ENCODE measurements at regions not wholly inside any gene's neighbourhood (a gene's known extent, or its start where the extent isn't known, plus 50 kb on each side); places are given as distances from the start of the nearest gene placed in this dataset.

- Histone ChIP-seq H3K9me3 (ENCODE audit: control insufficient read depth, insufficient read depth, low read depth, low read length) (no peaks in the 10 kb centered on the region), H3K4me1 (ENCODE audit: control insufficient read depth, insufficient read depth, low read length) (peaks cover 4% of the 10 kb centered on the region), H3K27ac (ENCODE audit: extremely low read depth, low read depth, low read length) (no peak overlapping the region), H3K4me3 (ENCODE audit: low read depth, low read length) (no peak overlapping the region), H3K36me3 (ENCODE audit: control insufficient read depth in 2 of 2, insufficient read depth in 1 of 2, low read length in 2 of 2) (no peaks in the 10 kb centered on the region)
- CTCF ChIA-PET: interaction anchor here (1.4 kb wide), 1 partner anchor 11 kb away, joined by 4 read pairs; no protein-coding TSS in a partner anchor
- POLR2A ChIA-PET: interaction anchor here (1.5 kb wide), 1 partner anchor 185 kb away, joined by 4 read pairs; no protein-coding TSS in a partner anchor
- TF ChIP-seq ZSCAN5A (tag by site-specific recombination; IDR thresholded peaks at IDR 0.05): no peak
- TF ChIP-seq ZFP69B (tag by site-specific recombination; IDR thresholded peaks at IDR 0.05): no peak
- TF ChIP-seq ZNF660 (tag by site-specific recombination; IDR thresholded peaks at IDR 0.05): no peak
- no peak for TF ChIP-seq SP2 (tag by site-specific recombination; IDR thresholded peaks at IDR 0.05)
These were observed 73.2 kb upstream of the PSMA6 start for GRCh38 chr14:35218963-35219362.

GRCh38 chr14:35220027-35220676 lies 72.0 kb upstream of the PSMA6 start:
- Histone ChIP-seq H3K36me3 (ENCODE audit: control insufficient read depth in 2 of 2, insufficient read depth in 1 of 2, low read length in 2 of 2) (no peaks in the 10 kb centered on the region), H3K27ac (ENCODE audit: extremely low read depth, low read depth, low read length) (no peak overlapping the region), H3K4me1 (ENCODE audit: control insufficient read depth, insufficient read depth, low read length) (no peaks in the 10 kb centered on the region), H3K9me3 (ENCODE audit: control insufficient read depth, insufficient read depth, low read depth, low read length) (no peaks in the 10 kb centered on the region), H3K4me3 (ENCODE audit: low read depth, low read length) (no peak overlapping the region)
- no peak for TF ChIP-seq ZNF707 (tag by site-specific recombination; IDR thresholded peaks at IDR 0.05)
- no peak for TF ChIP-seq ZNF830 (tag by site-specific recombination; IDR thresholded peaks at IDR 0.05; ENCODE audit: low read depth)
- TF ChIP-seq ZNF610 (tag by site-specific recombination; IDR thresholded peaks at IDR 0.05; ENCODE audit: borderline replicate concordance): no peak
- no peak for TF ChIP-seq ZNF24 (tag by site-specific recombination; IDR thresholded peaks at IDR 0.05)
- no peak for TF ChIP-seq PRDM6 (tag by site-specific recombination; IDR thresholded peaks at IDR 0.05)
- no peak for TF ChIP-seq ZNF280C (tag by site-specific recombination; IDR thresholded peaks at IDR 0.05)
- no peak for TF ChIP-seq ZNF514 (tag by site-specific recombination; IDR thresholded peaks at IDR 0.05)
- TF ChIP-seq ZNF621 (tag by site-specific recombination; IDR thresholded peaks at IDR 0.05): no peak
- no peak for TF ChIP-seq ZNF645 (tag by site-specific recombination; IDR thresholded peaks at IDR 0.05)
- TF ChIP-seq ZNF571 (tag by site-specific recombination; IDR thresholded peaks at IDR 0.05): no peak
- TF ChIP-seq ZNF362 (tag by site-specific recombination; IDR thresholded peaks at IDR 0.05): no peak
- TF ChIP-seq ZNF239 (tag by site-specific recombination; IDR thresholded peaks at IDR 0.05): no peak
- no peak for TF ChIP-seq ZNF791 (tag by site-specific recombination; IDR thresholded peaks at IDR 0.05)
- no peak for TF ChIP-seq SP2 (tag by site-specific recombination; IDR thresholded peaks at IDR 0.05)
- CTCF ChIA-PET: interaction anchor here (1.1 kb wide), 1 partner anchor 9 kb away, joined by 4 read pairs; no protein-coding TSS in a partner anchor
- POLR2A ChIA-PET: no interaction called here
